ENCODE measurements at regions not wholly inside any gene's neighbourhood (a gene's known extent, or its start where the extent isn't known, plus 50 kb on each side); places are given as distances from the start of the nearest gene placed in this dataset.

DNA sequence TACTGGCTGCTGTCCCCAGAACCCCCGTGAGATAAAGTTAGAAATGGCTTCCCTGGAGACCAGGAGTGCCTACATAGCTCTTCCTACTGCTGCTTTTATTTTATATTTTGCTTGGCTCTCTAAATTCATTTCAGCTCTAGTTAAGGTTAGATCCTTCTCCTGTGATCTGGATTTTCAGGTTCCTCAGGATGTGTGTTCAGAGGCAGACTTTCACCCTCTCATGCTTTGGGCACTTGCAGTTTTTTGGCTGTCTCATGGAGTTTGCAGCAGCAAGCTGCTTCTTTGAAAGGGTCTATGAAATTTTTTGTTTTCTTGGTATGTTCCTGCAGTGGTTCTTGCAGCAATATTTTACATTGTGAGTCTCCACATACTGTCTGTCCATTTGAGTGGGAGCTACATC, 93.3 kb downstream of the ATP23 start:
- Histone ChIP-seq H3K9me3 (ENCODE audit: control insufficient read depth in 1 of 2, insufficient read depth in 1 of 2, low read length in 2 of 2) (peaks cover 15 to 23% of the 10 kb centered on the region in 2 experiments), H3K36me3 (ENCODE audit: insufficient read depth, low read length) (no peaks in the 10 kb centered on the region), H3K4me3 (ENCODE audit: low read length) (no peak overlapping the region), H3K27me3 (ENCODE audit: control insufficient read depth in 1 of 2, insufficient read depth in 2 of 2, low read length in 2 of 2) (no peaks in the 10 kb centered on the region), H3K4me1 (ENCODE audit: insufficient read depth, low read length) (no peaks in the 10 kb centered on the region), H3K27ac (ENCODE audit: low read depth in 1 of 2, low read length in 2 of 2) (no peak overlapping the region)
- ChIA-PET CTCF (no interaction called here), POLR2A (no interaction called here)
- no peaks in the 10 kb centered on the region for H3K4me1 Mint-ChIP-seq (ENCODE audit: low read depth)
- H3K27me3 Mint-ChIP-seq: peaks cover 9% of the 10 kb centered on the region
- DNase-seq: no peak
- no peak overlapping the region for H3K27ac Mint-ChIP-seq
- peaks cover 36% of the 10 kb centered on the region for H3K9me3 Mint-ChIP-seq
- no peak for ATAC-seq (ENCODE audit: poor library complexity)
- H3K4me3 Mint-ChIP-seq: no peak overlapping the region
- intact Hi-C loops (cut with DNase I, micrococcal nuclease): no loop called here
- no peak for TF ChIP-seq CTCF (IDR thresholded peaks at IDR 0.05)
- H3K36me3 Mint-ChIP-seq (ENCODE audit: low read depth): peaks cover 4% of the 10 kb centered on the region

DNA sequence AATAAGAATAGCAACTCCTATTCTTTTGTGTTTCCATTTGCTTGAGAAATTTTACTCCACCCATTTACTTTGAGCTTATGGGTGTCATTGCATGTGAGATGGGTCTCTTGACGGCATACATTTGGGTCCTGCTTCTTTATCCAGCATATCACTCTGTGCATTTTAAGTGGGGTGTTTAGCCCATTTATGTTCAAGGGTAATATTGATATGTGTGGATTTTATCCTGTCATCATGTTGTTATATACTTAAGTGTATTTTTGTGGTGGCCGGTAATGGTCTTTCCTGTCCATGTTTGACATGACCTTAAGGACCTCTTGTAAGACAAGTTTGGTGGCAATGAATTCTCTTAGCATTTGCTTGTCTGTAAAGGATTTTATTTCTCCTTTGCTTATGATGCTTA, 100.1 kb downstream of the ATP23 start:
- H3K4me3 Mint-ChIP-seq: no peak overlapping the region
- H3K4me1 Mint-ChIP-seq (ENCODE audit: low read depth): no peaks in the 10 kb centered on the region
- H3K36me3 Mint-ChIP-seq (ENCODE audit: low read depth): peaks cover 4% of the 10 kb centered on the region
- peaks cover 27% of the 10 kb centered on the region for H3K9me3 Mint-ChIP-seq
- H3K27me3 Mint-ChIP-seq: peaks cover 31% of the 10 kb centered on the region
- TF ChIP-seq CTCF (IDR thresholded peaks at IDR 0.05): no peak
- Histone ChIP-seq H3K36me3 (ENCODE audit: insufficient read depth, low read length) (no peaks in the 10 kb centered on the region), H3K4me1 (ENCODE audit: insufficient read depth, low read length) (no peaks in the 10 kb centered on the region), H3K27ac (ENCODE audit: low read depth in 1 of 2, low read length in 2 of 2) (no peak overlapping the region), H3K9me3 (ENCODE audit: control insufficient read depth in 1 of 2, insufficient read depth in 1 of 2, low read length in 2 of 2) (peaks cover 5 to 14% of the 10 kb centered on the region in 2 experiments), H3K4me3 (ENCODE audit: low read length) (no peak overlapping the region), H3K27me3 (ENCODE audit: control insufficient read depth in 1 of 2, insufficient read depth in 2 of 2, low read length in 2 of 2) (peaks cover 8 to 13% of the 10 kb centered on the region in 2 experiments)
- ATAC-seq (ENCODE audit: poor library complexity): no peak
- intact Hi-C loops (cut with DNase I, micrococcal nuclease): no loop called here
- H3K27ac Mint-ChIP-seq: no peak overlapping the region
- DNase-seq: no peak
- ChIA-PET CTCF (no interaction called here), POLR2A (no interaction called here)

- Mint-ChIP-seq H3K27ac (no peak overlapping the region), H3K27me3 (peaks cover 38% of the 10 kb centered on the region), H3K9me3 (peaks cover 8% of the 10 kb centered on the region), H3K4me3 (no peak overlapping the region), H3K4me1 (ENCODE audit: low read depth) (no peaks in the 10 kb centered on the region), H3K36me3 (ENCODE audit: low read depth) (no peaks in the 10 kb centered on the region)
- Histone ChIP-seq H3K36me3 (ENCODE audit: insufficient read depth, low read length) (no peaks in the 10 kb centered on the region), H3K4me3 (ENCODE audit: low read length) (no peak overlapping the region), H3K4me1 (ENCODE audit: insufficient read depth, low read length) (no peaks in the 10 kb centered on the region), H3K9me3 (ENCODE audit: control insufficient read depth in 1 of 2, insufficient read depth in 1 of 2, low read length in 2 of 2) (peaks cover 5% of the 10 kb centered on the region in 2 experiments), H3K27me3 (ENCODE audit: control insufficient read depth in 1 of 2, insufficient read depth in 2 of 2, low read length in 2 of 2) (peaks cover 8 to 13% of the 10 kb centered on the region in 2 experiments), H3K27ac (ENCODE audit: low read depth in 1 of 2, low read length in 2 of 2) (no peak overlapping the region)
- intact Hi-C loops (cut with DNase I, micrococcal nuclease): no loop called here
- ChIA-PET CTCF (no interaction called here), POLR2A (no interaction called here)
- no peak for ATAC-seq (ENCODE audit: poor library complexity)
- no peak for TF ChIP-seq CTCF (IDR thresholded peaks at IDR 0.05)
- DNase-seq: no peak
Measured at GRCh38 chr12:58044966-58045365, 103.6 kb downstream of the ATP23 start.
